Suprapubic skin (tissue), 4 donors: ENCODE measurements at regions not wholly inside any gene's neighbourhood (a gene's known extent, or its start where the extent isn't known, plus 50 kb on each side); places are given as distances from the start of the nearest gene placed in this dataset.

Experiments used
- CTCF ChIP-seq, 2 donors: fragments of 200-600 bp in 1 of 2; fragments of 450-650 bp in 1 of 2; sonication (generic) in 1 of 2; IDR thresholded peaks; one replicate each; pipeline ENCODE4 v1.5.1; 2016 to 2019; ENCODE audit warnings: antibody characterized with exemption in 2 of 2, mild to moderate bottlenecking in 1 of 2, moderate library complexity in 1 of 2
- EP300 ChIP-seq: sonication (generic); formaldehyde crosslinking; IDR thresholded peaks from one replicate; pipeline ENCODE4 v1.6.1; 2017; ENCODE audit warnings: antibody characterized with exemption
- POLR2AphosphoS5 ChIP-seq, 3 donors: sonication (generic); formaldehyde crosslinking; IDR thresholded peaks; one replicate each; pipeline ENCODE4 v1.6.1; 2017; ENCODE audit warnings: antibody characterized with exemption in 3 of 3

DNA sequence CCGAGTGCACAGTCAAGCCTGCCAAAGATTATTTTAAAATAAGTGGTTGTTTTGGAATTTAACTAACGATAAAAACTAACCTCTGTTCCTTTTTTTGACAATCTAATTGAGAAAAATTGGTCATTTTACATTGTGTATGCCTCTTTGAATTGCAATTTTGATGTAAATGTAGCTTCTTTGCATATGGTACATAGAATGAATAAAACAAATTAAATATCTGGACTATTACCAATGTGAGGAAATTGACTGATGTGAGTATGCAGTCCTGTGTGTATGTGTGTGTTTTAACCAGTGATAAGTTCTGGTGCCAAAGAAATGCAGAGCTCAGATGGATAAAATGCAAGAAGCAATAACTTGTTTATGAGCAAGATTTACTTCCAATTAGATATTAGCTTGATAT, 281.3 kb upstream of the ZP4 start:
- TF ChIP-seq CTCF (IDR thresholded peaks at IDR 0.05): no peak
- no peak for TF ChIP-seq POLR2AphosphoS5 (IDR thresholded peaks at IDR 0.05)
- no peak for TF ChIP-seq EP300
